GM12801 (cell line): ENCODE measurements at regions not wholly inside any gene's neighbourhood (a gene's known extent, or its start where the extent isn't known, plus 50 kb on each side); places are given as distances from the start of the nearest gene placed in this dataset.

Experiments used
- TF ChIP-seq, protein P1 (sequence below): IDR thresholded peaks from one replicate; pipeline ENCODE4 v1.5.1; 2011; ENCODE audit warnings: control low read depth; ENCODE audit not compliant: insufficient read length; ENCODE audit errors: extremely low read depth

DNA sequence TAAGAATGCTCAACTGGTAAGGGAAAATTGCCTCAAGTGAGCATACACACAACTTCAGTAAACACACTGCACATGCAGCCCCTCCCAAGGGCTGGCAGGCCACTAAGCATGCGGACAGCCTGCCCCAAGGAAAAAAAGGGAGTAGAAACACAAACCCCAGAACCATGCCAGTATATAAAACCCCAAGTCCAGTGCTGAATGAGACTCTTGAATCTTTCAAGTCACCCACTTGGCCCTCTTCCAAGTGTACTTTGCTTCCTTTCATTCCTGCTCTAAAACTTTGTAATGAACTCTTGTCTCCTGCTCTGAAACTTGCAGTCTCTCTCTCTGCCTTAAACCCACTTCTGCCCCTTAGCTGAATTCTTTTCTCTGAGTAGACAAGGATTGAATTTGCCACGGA lies 736.4 kb downstream of the RNF144A start:
- TF ChIP-seq, protein P1, sequence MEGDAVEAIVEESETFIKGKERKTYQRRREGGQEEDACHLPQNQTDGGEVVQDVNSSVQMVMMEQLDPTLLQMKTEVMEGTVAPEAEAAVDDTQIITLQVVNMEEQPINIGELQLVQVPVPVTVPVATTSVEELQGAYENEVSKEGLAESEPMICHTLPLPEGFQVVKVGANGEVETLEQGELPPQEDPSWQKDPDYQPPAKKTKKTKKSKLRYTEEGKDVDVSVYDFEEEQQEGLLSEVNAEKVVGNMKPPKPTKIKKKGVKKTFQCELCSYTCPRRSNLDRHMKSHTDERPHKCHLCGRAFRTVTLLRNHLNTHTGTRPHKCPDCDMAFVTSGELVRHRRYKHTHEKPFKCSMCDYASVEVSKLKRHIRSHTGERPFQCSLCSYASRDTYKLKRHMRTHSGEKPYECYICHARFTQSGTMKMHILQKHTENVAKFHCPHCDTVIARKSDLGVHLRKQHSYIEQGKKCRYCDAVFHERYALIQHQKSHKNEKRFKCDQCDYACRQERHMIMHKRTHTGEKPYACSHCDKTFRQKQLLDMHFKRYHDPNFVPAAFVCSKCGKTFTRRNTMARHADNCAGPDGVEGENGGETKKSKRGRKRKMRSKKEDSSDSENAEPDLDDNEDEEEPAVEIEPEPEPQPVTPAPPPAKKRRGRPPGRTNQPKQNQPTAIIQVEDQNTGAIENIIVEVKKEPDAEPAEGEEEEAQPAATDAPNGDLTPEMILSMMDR = no peak

- TF ChIP-seq, protein P1 = no peak
Observed at GRCh38 chr2:7655629-7656028, 738.4 kb downstream of the RNF144A start.

- TF ChIP-seq, protein P1 = no peak
Observed at GRCh38 chr2:7658486-7658885, 741.3 kb downstream of the RNF144A start.

- TF ChIP-seq, protein P1 = no peak
Observed at GRCh38 chr2:7660816-7661215, 743.6 kb downstream of the RNF144A start.

DNA sequence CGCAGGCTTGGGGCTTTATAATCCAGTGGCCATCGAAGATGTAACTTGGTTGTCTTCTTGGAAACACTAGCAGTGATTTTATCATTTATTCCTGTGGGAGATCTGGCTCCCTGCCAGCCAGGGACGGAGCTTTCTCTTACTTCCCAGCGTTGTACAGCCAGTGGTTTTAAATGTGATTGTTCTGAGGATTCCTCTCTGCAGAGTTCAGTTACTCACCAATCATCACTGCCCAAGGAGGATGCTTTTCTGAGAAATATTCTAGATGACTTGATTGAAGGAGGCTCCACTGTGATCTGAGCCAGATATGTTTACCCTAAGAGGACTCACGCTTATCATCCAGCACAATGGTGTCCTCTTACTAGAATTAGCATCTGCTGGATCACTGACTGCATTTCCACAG lies 744.3 kb downstream of the RNF144A start:
- TF ChIP-seq, protein P1 = no peak

DNA sequence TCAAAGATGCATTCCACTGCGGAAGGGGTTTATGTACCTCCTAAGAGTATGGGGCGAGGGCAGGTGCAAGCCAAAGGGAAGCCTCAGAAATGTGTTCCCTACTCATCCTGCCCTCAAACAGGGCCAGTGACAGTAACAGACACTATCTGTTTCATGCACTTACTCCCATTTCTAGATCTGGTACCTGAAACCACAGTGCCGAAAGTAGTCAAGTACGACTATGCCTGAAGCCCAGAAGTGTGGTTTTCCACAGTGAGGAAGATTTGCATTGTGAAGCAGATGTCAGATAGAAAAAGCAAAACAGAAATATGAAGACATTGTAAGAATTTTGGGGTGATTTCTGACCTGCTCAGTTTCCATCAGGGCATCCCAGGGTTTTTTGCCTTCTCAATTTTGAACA lies 748.7 kb downstream of the RNF144A start:
- TF ChIP-seq, protein P1 = no peak

DNA sequence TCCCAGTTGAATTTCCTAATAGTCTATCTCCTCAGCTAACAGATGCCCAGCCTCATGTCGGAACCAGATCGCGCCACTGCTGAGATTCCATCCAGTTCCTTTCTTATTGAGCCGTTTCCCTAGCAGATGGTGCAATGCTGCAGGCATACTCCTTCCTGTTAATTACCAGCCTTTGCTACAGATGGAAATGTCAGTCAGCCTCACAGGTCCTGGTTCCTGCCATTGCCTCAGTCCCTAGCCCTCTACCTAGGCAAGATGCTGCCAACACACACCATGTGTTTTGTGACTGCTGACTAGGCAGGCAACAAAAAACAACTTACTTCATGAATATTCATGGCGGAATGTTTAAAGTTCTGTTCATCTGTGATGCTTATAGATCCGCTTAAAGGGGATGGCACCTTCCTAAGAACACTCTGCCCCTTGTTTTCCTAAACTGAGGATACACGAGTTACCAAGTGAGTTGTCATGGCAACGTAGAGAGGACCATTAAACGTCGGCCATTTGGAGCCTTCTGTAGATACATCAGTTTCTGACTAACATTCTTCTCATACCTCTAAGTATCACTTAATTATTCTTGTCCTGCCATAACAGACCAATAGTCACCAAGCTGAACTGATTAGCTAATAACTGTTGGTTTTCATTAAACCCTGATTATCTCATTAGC lies 749.5 kb downstream of the RNF144A start:
- TF ChIP-seq, protein P1 = no peak
